ENCODE measurements at regions not wholly inside any gene's neighbourhood (a gene's known extent, or its start where the extent isn't known, plus 50 kb on each side); places are given as distances from the start of the nearest gene placed in this dataset.

GRCh38 chr20:61178551-61179071 lies 73.5 kb upstream of the CDH4 start:
- no peak for TF ChIP-seq POLR2A (IDR thresholded peaks at IDR 0.05)
- no peak for TF ChIP-seq CTCF (IDR thresholded peaks at IDR 0.05)
- no peak for TF ChIP-seq POLR2AphosphoS5 (IDR thresholded peaks at IDR 0.05)
- TF ChIP-seq EP300 (IDR thresholded peaks at IDR 0.05) = no peak

All from stomach (tissue), 4 donors.